GM12892 (cell line): ENCODE measurements at regions not wholly inside any gene's neighbourhood (a gene's known extent, or its start where the extent isn't known, plus 50 kb on each side); places are given as distances from the start of the nearest gene placed in this dataset.

Source experiments
- POLR2A ChIP-seq: IDR thresholded peaks from 2 replicates; pipeline ENCODE4 v1.6.1; 2011; ENCODE audit warnings: low read depth, low read length, control low read depth
- POLR2AphosphoS5 ChIP-seq: IDR thresholded peaks from 2 replicates; pipeline ENCODE4 v1.6.1; 2011; ENCODE audit warnings: low read depth, low read length, control low read depth
- TAF1 ChIP-seq: IDR thresholded peaks from 2 replicates; pipeline ENCODE4 v1.6.1; 2011; ENCODE audit warnings: low read depth, mild to moderate bottlenecking, control low read depth, low read length, borderline replicate concordance

DNA sequence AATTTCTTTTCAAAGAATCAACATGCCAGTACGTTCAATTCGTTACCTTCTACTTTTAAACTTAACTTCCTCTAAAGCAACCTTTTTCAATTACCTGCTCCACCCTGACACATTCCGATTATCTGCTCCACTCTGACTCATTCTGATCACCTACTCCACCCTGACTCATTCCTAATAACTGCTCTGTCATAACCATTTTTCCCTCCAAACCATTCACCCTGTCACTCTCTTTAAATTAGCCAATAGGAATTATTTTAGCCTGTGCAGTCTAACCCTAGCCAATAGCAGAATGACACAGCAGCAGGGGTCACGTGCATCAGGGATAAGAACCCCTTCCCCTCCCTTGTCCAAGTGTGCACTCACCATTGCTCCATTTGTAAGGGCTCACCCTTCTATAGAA, 557.4 kb upstream of the EYS start:
- no peak for TF ChIP-seq POLR2A
- TF ChIP-seq TAF1 = no peak
- no peak for TF ChIP-seq POLR2AphosphoS5
